HG02571 (cell line): ENCODE measurements at regions not wholly inside any gene's neighbourhood (a gene's known extent, or its start where the extent isn't known, plus 50 kb on each side); places are given as distances from the start of the nearest gene placed in this dataset.

Source experiments
- ATAC-seq: cut with Tn5 transposase; IDR thresholded peaks from one replicate; pipeline ENCODE4 v1.9.1; 2021; ENCODE audit warnings: mild to moderate bottlenecking, moderate library complexity; ENCODE audit not compliant: unreplicated experiment

- ATAC-seq: no peak
These were observed 314.7 kb downstream of the METTL4 start for GRCh38 chr18:2256577-2256976.

GRCh38 chr18:2258954-2259353 is 312.4 kb downstream of the METTL4 start:
- ATAC-seq: no peak

GRCh38 chr18:2263303-2263890 is 307.9 kb downstream of the METTL4 start:
- ATAC-seq: no peak

- ATAC-seq: no peak
These were observed 296.7 kb downstream of the METTL4 start for GRCh38 chr18:2274613-2275012.

GRCh38 chr18:2281086-2281485 is 290.2 kb downstream of the METTL4 start:
- no peak for ATAC-seq

GRCh38 chr18:2281523-2282199 is 289.6 kb downstream of the METTL4 start:
- ATAC-seq: no peak

- ATAC-seq: no peak
These were observed 278.0 kb downstream of the METTL4 start for GRCh38 chr18:2293109-2293839.

GRCh38 chr18:2301316-2301715 is 270.0 kb downstream of the METTL4 start:
- ATAC-seq: no peak

- no peak for ATAC-seq
These were observed 269.3 kb downstream of the METTL4 start for GRCh38 chr18:2302012-2302411.

- ATAC-seq: no peak
These were observed 268.4 kb downstream of the METTL4 start for GRCh38 chr18:2302628-2303516.

- ATAC-seq: no peak
These were observed 267.6 kb downstream of the METTL4 start for GRCh38 chr18:2303517-2304238.

GRCh38 chr18:2304378-2305175 is 266.7 kb downstream of the METTL4 start:
- ATAC-seq: no peak

- ATAC-seq: no peak
These were observed 264.7 kb downstream of the METTL4 start for GRCh38 chr18:2306606-2307005.

GRCh38 chr18:2310886-2311285 is 260.4 kb downstream of the METTL4 start:
- ATAC-seq: no peak

GRCh38 chr18:2312440-2312839 is 258.9 kb downstream of the METTL4 start:
- peak; percentile 50 for ATAC-seq

GRCh38 chr18:2313332-2313731 is 258.0 kb downstream of the METTL4 start:
- no peak for ATAC-seq

GRCh38 chr18:2316082-2316750 is 255.1 kb downstream of the METTL4 start:
- no peak for ATAC-seq

- no peak for ATAC-seq
These were observed 254.3 kb downstream of the METTL4 start for GRCh38 chr18:2316751-2317696.
